ENCODE measurements at regions not wholly inside any gene's neighbourhood (a gene's known extent, or its start where the extent isn't known, plus 50 kb on each side); places are given as distances from the start of the nearest gene placed in this dataset.
"Not testable (repeated sequence)": the region's sequence is repeated elsewhere in the genome, so short reads cannot be mapped to it uniquely, and the experiment has no call there.

GRCh38 chr2:154960802-154961583 lies 262.5 kb downstream of the KCNJ3 start:
- no peak for FAIRE-seq
- H3K9me3 ChIP-seq (ENCODE audit: insufficient read depth, low read depth, low read length) = no peaks in the 10 kb centered on the region
- H2AFZ ChIP-seq (ENCODE audit: low read depth, low read length) = no peak overlapping the region

GRCh38 chr2:154952346-154952980 lies 254.0 kb downstream of the KCNJ3 start:
- Histone ChIP-seq H3K79me2 (ENCODE audit: insufficient read depth, low read length) (no peaks in the 10 kb centered on the region), H3K4me2 (ENCODE audit: low read length) (no peak overlapping the region), H3K9ac (ENCODE audit: low read length) (no peak overlapping the region), H3K27me3 (ENCODE audit: insufficient read depth, low read length) (no peaks in the 10 kb centered on the region), H3K4me1 (ENCODE audit: insufficient read depth, low read length) (no peaks in the 10 kb centered on the region), H3K4me3 (ENCODE audit: insufficient read depth, low read depth, low read length) (no peak overlapping the region), H3K9me3 (ENCODE audit: insufficient read depth, low read depth, low read length) (no peaks in the 10 kb centered on the region), H3K27ac (ENCODE audit: low read depth, low read length) (no peak overlapping the region), H4K20me1 (ENCODE audit: insufficient read depth, low read length) (no peaks in the 10 kb centered on the region), H2AFZ (ENCODE audit: low read depth, low read length) (no peak overlapping the region), H3K36me3 (ENCODE audit: insufficient read depth, low read length) (no peaks in the 10 kb centered on the region)
- Mint-ChIP-seq H3K4me3 (ENCODE audit: unreplicated experiment) (no peak overlapping the region), H3K36me3 (ENCODE audit: low read depth, unreplicated experiment) (no peaks in the 10 kb centered on the region), H3K4me1 (ENCODE audit: low read depth, unreplicated experiment) (no peaks in the 10 kb centered on the region), H3K27ac (ENCODE audit: unreplicated experiment) (no peak overlapping the region), H3K9me3 (ENCODE audit: unreplicated experiment) (no peaks in the 10 kb centered on the region), H3K27me3 (ENCODE audit: low read depth, unreplicated experiment) (no peaks in the 10 kb centered on the region)
- DNase-seq (ENCODE audit: low read depth) (no peak), FAIRE-seq (no peak)
- TF ChIP-seq EZH2 (IDR thresholded peaks at IDR 0.05; ENCODE audit: insufficient read depth, low read length) (no peak), CTCF (IDR thresholded peaks at IDR 0.05; ENCODE audit: insufficient read depth, low read depth, low read length) (no peak)

More at GRCh38 chr2:154960802-154961583, 262.5 kb downstream of the KCNJ3 start:
- no peak overlapping the region for H3K27ac ChIP-seq (ENCODE audit: low read depth, low read length)
- H3K27me3 ChIP-seq (ENCODE audit: insufficient read depth, low read length) = no peaks in the 10 kb centered on the region
- DNase-seq (ENCODE audit: low read depth) = no peak
- H4K20me1 ChIP-seq (ENCODE audit: insufficient read depth, low read length) = no peaks in the 10 kb centered on the region
- H3K36me3 ChIP-seq (ENCODE audit: insufficient read depth, low read length) = no peaks in the 10 kb centered on the region
- no peaks in the 10 kb centered on the region for H3K4me1 ChIP-seq (ENCODE audit: insufficient read depth, low read length)
- no peak overlapping the region for H3K4me2 ChIP-seq (ENCODE audit: low read length)
- Mint-ChIP-seq H3K27ac (ENCODE audit: unreplicated experiment) (no peak overlapping the region), H3K4me1 (ENCODE audit: low read depth, unreplicated experiment) (no peaks in the 10 kb centered on the region), H3K9me3 (ENCODE audit: unreplicated experiment) (no peaks in the 10 kb centered on the region), H3K36me3 (ENCODE audit: low read depth, unreplicated experiment) (no peaks in the 10 kb centered on the region), H3K27me3 (ENCODE audit: low read depth, unreplicated experiment) (no peaks in the 10 kb centered on the region), H3K4me3 (ENCODE audit: unreplicated experiment) (no peak overlapping the region)
- TF ChIP-seq EZH2 (IDR thresholded peaks at IDR 0.05; ENCODE audit: insufficient read depth, low read length) (no peak), CTCF (IDR thresholded peaks at IDR 0.05; ENCODE audit: insufficient read depth, low read depth, low read length) (no peak)
- no peak overlapping the region for H3K9ac ChIP-seq (ENCODE audit: low read length)
- no peaks in the 10 kb centered on the region for H3K79me2 ChIP-seq (ENCODE audit: insufficient read depth, low read length)
- H3K4me3 ChIP-seq (ENCODE audit: insufficient read depth, low read depth, low read length) = no peak overlapping the region

GRCh38 chr2:154947416-154947815 lies 248.9 kb downstream of the KCNJ3 start:
- not testable (repeated sequence) for H3K36me3 Mint-ChIP-seq (ENCODE audit: low read depth, unreplicated experiment); H3K27me3 ChIP-seq (ENCODE audit: insufficient read depth, low read length); H3K9me3 ChIP-seq (ENCODE audit: insufficient read depth, low read depth, low read length); FAIRE-seq; H3K4me2 ChIP-seq (ENCODE audit: low read length); H3K36me3 ChIP-seq (ENCODE audit: insufficient read depth, low read length); H2AFZ ChIP-seq (ENCODE audit: low read depth, low read length); H3K4me1 Mint-ChIP-seq (ENCODE audit: low read depth, unreplicated experiment); DNase-seq (ENCODE audit: low read depth); H4K20me1 ChIP-seq (ENCODE audit: insufficient read depth, low read length); H3K27ac Mint-ChIP-seq (ENCODE audit: unreplicated experiment); H3K27ac ChIP-seq (ENCODE audit: low read depth, low read length); H3K4me3 ChIP-seq (ENCODE audit: insufficient read depth, low read depth, low read length); H3K79me2 ChIP-seq (ENCODE audit: insufficient read depth, low read length); H3K9ac ChIP-seq (ENCODE audit: low read length); H3K4me1 ChIP-seq (ENCODE audit: insufficient read depth, low read length); H3K4me3 Mint-ChIP-seq (ENCODE audit: unreplicated experiment); H3K9me3 Mint-ChIP-seq (ENCODE audit: unreplicated experiment); H3K27me3 Mint-ChIP-seq (ENCODE audit: low read depth, unreplicated experiment)

Measured in astrocyte (in vitro differentiated cells and primary cell).